ENCODE measurements at regions not wholly inside any gene's neighbourhood (a gene's known extent, or its start where the extent isn't known, plus 50 kb on each side); places are given as distances from the start of the nearest gene placed in this dataset.

DNA sequence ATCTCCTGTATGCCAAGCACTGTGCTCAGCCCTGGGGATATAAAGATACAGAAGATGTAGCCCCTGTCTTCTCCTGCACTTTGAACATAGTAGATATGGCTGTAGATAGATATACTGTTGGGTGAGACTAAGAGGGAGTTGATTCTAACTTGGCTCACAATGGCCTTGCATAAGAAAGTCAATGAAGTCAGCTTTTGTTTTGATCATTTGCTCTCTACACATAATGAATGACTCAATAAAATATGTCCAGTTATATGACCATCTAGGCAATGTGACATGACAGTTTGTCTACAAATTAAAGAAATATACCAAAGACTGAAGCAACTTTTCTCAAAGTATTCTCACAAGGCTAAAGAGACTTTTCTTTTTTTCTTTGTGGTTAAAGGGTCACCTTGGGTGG, 147.6 kb upstream of the DIPK2B start:
- POLR2A ChIA-PET, result no interaction called here
- no peak overlapping the region for H3K4me3 ChIP-seq (ENCODE audit: low read depth, low read length)
- TF ChIP-seq, protein P1, sequence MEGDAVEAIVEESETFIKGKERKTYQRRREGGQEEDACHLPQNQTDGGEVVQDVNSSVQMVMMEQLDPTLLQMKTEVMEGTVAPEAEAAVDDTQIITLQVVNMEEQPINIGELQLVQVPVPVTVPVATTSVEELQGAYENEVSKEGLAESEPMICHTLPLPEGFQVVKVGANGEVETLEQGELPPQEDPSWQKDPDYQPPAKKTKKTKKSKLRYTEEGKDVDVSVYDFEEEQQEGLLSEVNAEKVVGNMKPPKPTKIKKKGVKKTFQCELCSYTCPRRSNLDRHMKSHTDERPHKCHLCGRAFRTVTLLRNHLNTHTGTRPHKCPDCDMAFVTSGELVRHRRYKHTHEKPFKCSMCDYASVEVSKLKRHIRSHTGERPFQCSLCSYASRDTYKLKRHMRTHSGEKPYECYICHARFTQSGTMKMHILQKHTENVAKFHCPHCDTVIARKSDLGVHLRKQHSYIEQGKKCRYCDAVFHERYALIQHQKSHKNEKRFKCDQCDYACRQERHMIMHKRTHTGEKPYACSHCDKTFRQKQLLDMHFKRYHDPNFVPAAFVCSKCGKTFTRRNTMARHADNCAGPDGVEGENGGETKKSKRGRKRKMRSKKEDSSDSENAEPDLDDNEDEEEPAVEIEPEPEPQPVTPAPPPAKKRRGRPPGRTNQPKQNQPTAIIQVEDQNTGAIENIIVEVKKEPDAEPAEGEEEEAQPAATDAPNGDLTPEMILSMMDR (IDR thresholded peaks at IDR 0.05; ENCODE audit: insufficient read depth, low read depth, low read length), result no peak
- DNase-seq (ENCODE audit: low read depth), result no peak
- CTCF ChIA-PET, result interaction anchor here (0.5 kb wide), 1 partner anchor 10 kb away, joined by 3 read pairs; no protein-coding TSS in a partner anchor
- H3K27me3 ChIP-seq (ENCODE audit: control insufficient read depth, insufficient read depth, low read length), result no peaks in the 10 kb centered on the region
- no peaks in the 10 kb centered on the region for H3K36me3 ChIP-seq (ENCODE audit: control insufficient read depth, insufficient read depth, low read length)

GRCh38 chrX:45347877-45348276, 147.2 kb upstream of the DIPK2B start:
- Histone ChIP-seq H3K27me3 (ENCODE audit: control insufficient read depth, insufficient read depth, low read length) (no peaks in the 10 kb centered on the region), H3K36me3 (ENCODE audit: control insufficient read depth, insufficient read depth, low read length) (no peaks in the 10 kb centered on the region), H3K4me3 (ENCODE audit: low read depth, low read length) (no peak overlapping the region)
- ChIA-PET CTCF (no interaction called here), POLR2A (no interaction called here)
- no peak for DNase-seq (ENCODE audit: low read depth)
- TF ChIP-seq, protein P1 (IDR thresholded peaks at IDR 0.05; ENCODE audit: insufficient read depth, low read depth, low read length), result no peak

DNA sequence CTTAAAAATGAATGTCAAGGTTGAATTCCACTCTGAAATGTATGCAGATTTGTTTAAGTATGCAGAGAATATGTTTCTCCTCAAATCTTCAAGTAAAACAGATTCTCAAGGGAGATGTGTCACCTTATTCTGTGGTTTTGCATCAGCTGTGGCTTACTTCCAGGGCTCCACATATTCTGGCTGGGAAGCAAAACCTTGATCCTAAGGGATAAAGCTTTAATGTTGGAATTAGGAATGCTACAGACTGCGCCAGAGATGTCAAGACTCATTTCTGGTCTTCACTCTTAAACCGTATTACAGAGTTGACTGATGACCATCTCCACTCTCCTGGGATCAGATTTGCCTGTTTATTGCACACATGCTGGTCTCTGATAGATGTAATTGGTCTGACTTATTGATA, 143.9 kb upstream of the DIPK2B start:
- Histone ChIP-seq H3K27me3 (ENCODE audit: control insufficient read depth, insufficient read depth, low read length) (no peaks in the 10 kb centered on the region), H3K36me3 (ENCODE audit: control insufficient read depth, insufficient read depth, low read length) (no peaks in the 10 kb centered on the region), H3K4me3 (ENCODE audit: low read depth, low read length) (no peak overlapping the region)
- ChIA-PET POLR2A (no interaction called here), CTCF (interaction anchor here (0.9 kb wide), 1 partner anchor 458 kb away, joined by 3 read pairs; no protein-coding TSS in a partner anchor)
- TF ChIP-seq, protein P1 (IDR thresholded peaks at IDR 0.05; ENCODE audit: insufficient read depth, low read depth, low read length), result no peak
- DNase-seq (ENCODE audit: low read depth), result no peak

GRCh38 chrX:45329217-45329616, 128.5 kb upstream of the DIPK2B start:
- POLR2A ChIA-PET, result no interaction called here
- Histone ChIP-seq H3K4me3 (ENCODE audit: low read depth, low read length) (no peak overlapping the region), H3K36me3 (ENCODE audit: control insufficient read depth, insufficient read depth, low read length) (no peaks in the 10 kb centered on the region), H3K27me3 (ENCODE audit: control insufficient read depth, insufficient read depth, low read length) (no peaks in the 10 kb centered on the region)
- no peak for DNase-seq (ENCODE audit: low read depth)
- CTCF ChIA-PET, result no interaction called here
- TF ChIP-seq, protein P1 (IDR thresholded peaks at IDR 0.05; ENCODE audit: insufficient read depth, low read depth, low read length), result no peak

DNA sequence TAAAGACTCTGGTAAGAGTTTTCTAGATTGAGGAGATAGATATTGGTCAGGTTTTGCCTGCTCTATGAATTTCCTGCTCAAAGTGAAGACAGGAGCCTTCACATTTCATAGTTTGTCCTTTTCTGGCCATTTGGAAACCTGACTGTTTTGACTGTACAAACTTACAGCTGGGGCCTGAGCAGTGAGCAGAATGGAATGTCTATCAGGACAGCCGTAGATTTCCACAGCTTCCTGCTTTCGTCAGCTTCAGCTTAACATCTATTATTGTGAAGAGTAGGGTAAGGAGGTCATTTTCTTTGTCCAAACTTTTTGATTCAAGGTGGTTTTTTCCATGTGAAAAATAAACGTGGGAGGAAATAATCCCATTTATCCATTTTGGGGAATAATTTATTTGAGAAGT, 124.3 kb upstream of the DIPK2B start:
- TF ChIP-seq, protein P1 (IDR thresholded peaks at IDR 0.05; ENCODE audit: insufficient read depth, low read depth, low read length), result no peak
- H3K36me3 ChIP-seq (ENCODE audit: control insufficient read depth, insufficient read depth, low read length), result no peaks in the 10 kb centered on the region
- H3K4me3 ChIP-seq (ENCODE audit: low read depth, low read length), result no peak overlapping the region
- no peak for DNase-seq (ENCODE audit: low read depth)
- no peaks in the 10 kb centered on the region for H3K27me3 ChIP-seq (ENCODE audit: control insufficient read depth, insufficient read depth, low read length)
- CTCF ChIA-PET, result no interaction called here
- POLR2A ChIA-PET, result no interaction called here

All from BJ (cell line).